CD4-positive, alpha-beta T cell treated with Interleukin-4 for 4 hours (primary cell): ENCODE measurements at regions not wholly inside any gene's neighbourhood (a gene's known extent, or its start where the extent isn't known, plus 50 kb on each side); places are given as distances from the start of the nearest gene placed in this dataset.

Source experiments
- DNase-seq: peaks from one replicate; pipeline ENCODE4 v3.0.0-alpha.2; 2020

DNA sequence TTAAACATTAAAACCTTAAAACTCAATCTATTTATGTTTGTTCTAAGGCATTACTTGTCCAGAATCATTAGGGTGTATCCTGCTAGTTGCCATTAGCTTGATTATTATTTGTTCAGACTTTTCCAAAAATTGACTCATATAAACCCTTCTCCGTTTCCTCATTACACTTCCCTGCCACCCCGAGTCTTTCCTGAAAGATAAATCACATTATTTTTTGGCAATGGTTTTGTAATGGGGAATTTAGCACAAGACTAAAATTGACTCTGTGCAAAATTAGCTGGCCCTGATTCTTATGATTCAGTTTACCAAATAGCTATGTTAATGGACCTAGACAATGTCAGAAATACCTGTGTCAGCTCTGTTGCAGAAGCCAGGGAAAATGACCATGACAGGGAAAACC, 112.2 kb upstream of the NT5C1B start:
- DNase-seq: no peak

DNA sequence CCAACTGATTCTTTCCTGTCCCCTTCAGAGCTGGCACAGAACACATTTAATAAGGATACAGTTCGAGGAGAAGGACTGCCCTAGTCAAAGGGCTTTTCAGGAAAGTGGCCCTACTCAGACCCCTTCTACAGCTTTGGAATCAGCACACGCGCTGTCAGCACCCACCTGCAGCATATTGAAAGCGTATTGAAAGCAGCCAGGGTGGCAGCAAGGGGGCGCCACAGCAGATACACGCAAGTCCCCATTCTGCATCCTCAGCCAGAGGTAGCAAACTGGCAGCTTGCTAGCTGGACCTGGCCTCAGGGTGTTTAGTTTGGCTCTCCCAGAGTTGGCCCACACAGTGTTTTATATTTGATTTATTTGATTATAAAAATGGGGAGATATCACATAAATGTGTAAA, 101.0 kb upstream of the NT5C1B start:
- no peak for DNase-seq

GRCh38 chr2:18684206-18685038, 95.1 kb upstream of the NT5C1B start:
- no peak for DNase-seq

DNA sequence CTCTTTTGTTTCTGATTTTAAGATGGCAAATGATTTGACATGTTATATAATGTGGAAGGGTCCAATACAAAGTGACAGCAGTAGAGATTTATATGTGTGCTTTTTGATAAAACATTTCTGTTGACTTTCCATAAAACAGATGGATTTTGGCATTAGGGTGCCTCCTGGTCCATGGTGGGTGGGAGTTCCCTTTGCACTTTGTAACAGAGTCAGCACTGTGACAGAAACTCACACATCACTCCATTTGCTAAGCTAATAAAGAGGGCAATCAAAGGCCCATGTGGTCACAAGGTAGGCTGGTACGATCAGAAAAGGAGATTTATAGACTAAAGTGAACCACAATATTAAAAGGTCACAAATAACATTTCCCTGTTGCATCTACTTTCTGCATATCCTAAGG, 93.3 kb upstream of the NT5C1B start:
- DNase-seq: no peak

GRCh38 chr2:18677280-18677679, 87.9 kb upstream of the NT5C1B start:
- DNase-seq: no peak

GRCh38 chr2:18674309-18674708, 84.9 kb upstream of the NT5C1B start:
- no peak for DNase-seq

DNA sequence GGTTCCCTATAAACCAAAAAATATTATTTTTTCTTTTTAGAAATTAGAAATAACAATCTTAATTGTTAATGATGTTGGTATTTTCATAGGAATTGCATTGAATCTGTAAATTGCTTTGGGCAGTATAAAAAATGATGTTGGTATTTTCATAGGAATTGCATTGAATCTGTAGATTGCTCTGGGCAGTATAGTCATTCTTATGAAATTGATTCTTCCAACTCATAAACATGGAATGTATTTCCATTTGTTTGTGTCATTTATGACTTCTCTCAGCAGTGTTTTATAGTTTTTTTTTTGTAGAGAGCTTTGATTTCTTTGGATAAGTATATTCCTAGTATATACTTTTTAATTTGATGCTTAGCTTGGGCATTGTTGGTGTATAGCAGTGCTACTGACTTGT, 82.0 kb upstream of the NT5C1B start:
- DNase-seq: no peak

DNA sequence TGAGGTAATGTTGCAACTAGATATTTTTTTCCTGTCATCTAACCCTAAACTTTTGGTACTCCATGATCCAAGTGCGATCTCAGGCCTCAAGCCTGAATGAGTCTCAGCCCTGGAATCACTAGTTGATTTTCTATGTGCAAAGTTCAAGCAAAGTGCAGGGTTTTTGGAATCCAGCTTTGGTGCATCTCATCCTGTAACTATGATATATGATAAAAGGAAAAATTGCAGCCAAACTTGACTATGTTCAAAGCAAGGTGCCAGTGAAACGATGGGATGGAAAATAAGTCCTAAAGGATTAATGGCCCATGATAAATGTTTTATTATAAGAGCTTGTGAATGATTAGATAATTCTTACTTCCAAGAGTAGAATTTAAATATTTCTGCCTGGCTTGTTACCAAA, 78.9 kb upstream of the NT5C1B start:
- DNase-seq: no peak

- DNase-seq: no peak
These were observed 75.1 kb upstream of the NT5C1B start for GRCh38 chr2:18664421-18664820.

DNA sequence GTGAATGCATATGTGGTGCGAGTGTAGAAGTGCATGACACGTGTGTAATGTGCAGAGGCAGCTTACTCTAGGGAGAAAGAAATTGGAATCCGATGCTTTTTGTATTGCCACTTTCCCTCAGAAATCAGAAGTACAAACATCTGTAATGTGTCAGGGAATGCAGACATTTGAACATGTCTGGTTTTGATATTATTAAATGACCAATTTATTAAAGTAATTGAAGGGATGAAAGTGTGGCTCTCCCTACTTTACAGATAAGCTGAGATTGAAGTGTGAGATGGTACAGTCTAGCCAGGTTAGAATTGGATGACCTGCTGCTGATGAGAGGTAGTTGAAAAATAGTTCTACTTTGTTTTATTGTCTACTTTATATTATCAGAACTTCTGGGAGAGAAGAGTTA, 74.5 kb upstream of the NT5C1B start:
- no peak for DNase-seq

GRCh38 chr2:18662689-18663088, 73.3 kb upstream of the NT5C1B start:
- no peak for DNase-seq

- DNase-seq: no peak
These were observed 70.5 kb upstream of the NT5C1B start for GRCh38 chr2:18659915-18660314.

GRCh38 chr2:18656048-18656447, 66.7 kb upstream of the NT5C1B start:
- DNase-seq: no peak

- DNase-seq: no peak
These were observed 62.7 kb upstream of the NT5C1B start for GRCh38 chr2:18651842-18652774.

- DNase-seq: no peak
These were observed 60.9 kb upstream of the NT5C1B start for GRCh38 chr2:18650221-18650620.

- DNase-seq: no peak
These were observed 60.2 kb upstream of the NT5C1B start for GRCh38 chr2:18649502-18650135.

DNA sequence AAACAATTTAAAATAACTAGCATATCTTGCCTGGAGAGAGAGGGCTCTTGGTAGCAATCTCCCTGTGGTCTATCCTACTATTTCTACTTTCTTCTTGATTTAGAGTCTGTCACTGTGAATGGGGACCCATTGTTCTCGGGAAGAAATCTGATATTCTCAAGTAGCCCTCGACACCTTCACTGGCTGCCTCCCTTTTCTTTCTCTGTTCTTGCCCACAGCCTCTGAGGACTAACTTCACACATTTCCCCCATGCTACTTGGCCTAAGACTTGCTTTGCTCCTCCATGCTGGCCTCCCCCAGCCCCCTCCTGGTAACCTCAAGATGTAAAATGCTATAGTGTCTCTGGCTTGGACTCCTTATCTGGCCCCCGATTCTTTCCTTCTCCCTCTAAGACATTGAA, 58.8 kb upstream of the NT5C1B start:
- DNase-seq: no peak

DNA sequence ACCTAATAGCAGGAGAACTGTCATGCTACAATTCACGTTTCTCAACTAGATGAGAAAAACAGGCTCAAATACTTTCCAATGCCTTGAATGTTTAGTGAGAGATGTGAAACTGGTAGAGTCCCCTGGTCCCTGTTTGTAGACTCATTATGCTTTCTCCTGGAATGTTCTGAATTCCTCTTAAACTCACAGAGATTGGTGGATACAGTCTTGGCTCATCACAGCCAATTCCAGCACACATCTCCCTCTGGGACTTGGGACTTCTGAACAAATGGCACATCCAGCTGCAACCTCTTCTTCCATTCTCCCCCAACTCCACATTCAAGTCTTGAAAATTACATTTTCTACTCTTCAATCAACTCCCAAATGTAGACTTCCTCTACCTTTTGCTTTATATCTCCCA, 58.4 kb upstream of the NT5C1B start:
- no peak for DNase-seq

GRCh38 chr2:18645315-18645714, 55.9 kb upstream of the NT5C1B start:
- DNase-seq: no peak

DNA sequence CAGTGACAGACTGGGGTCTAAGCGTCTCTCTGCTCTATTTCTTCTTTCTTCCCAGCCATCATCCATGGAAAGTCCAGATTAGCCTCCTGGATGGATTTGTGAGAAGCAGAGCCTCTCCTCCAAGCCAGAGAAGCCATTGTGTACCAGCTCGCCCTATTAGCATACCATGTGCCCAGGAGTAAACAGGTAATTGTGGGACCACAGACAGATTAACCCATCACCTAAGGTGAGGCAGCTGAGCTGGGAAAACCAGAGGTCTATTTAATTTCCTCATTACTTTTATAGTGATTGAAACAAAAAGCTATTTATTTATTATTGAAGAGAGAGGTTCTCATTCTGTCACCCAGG, 54.7 kb upstream of the NT5C1B start:
- DNase-seq: no peak

GRCh38 chr2:18643326-18644114, 54.2 kb upstream of the NT5C1B start:
- DNase-seq: no peak

GRCh38 chr2:18641823-18642222, 52.5 kb upstream of the NT5C1B start:
- no peak for DNase-seq
